HG02970 (cell line): ENCODE measurements at regions not wholly inside any gene's neighbourhood (a gene's known extent, or its start where the extent isn't known, plus 50 kb on each side); places are given as distances from the start of the nearest gene placed in this dataset.
"Not testable (repeated sequence)": the region's sequence is repeated elsewhere in the genome, so short reads cannot be mapped to it uniquely, and the experiment has no call there.

ENCODE experiments used
- ATAC-seq: cut with Tn5 transposase; IDR thresholded peaks from one replicate; pipeline ENCODE4 v1.9.1; 2021; ENCODE audit warnings: mild to moderate bottlenecking, moderate library complexity, moderate number of reproducible peaks; ENCODE audit not compliant: unreplicated experiment, low FRiP score

GRCh38 chr4:15332377-15332776, 95.5 kb upstream of the C1QTNF7 start:
- ATAC-seq = no peak

GRCh38 chr4:15333692-15334633, 93.9 kb upstream of the C1QTNF7 start:
- ATAC-seq = no peak

- no peak for ATAC-seq
These were observed 91.2 kb upstream of the C1QTNF7 start for GRCh38 chr4:15336410-15337167.

GRCh38 chr4:15337168-15337657, 90.6 kb upstream of the C1QTNF7 start:
- not testable (repeated sequence) for ATAC-seq

GRCh38 chr4:15339737-15340136, 88.1 kb upstream of the C1QTNF7 start:
- no peak for ATAC-seq

GRCh38 chr4:15340332-15340731, 87.5 kb upstream of the C1QTNF7 start:
- no peak for ATAC-seq

- ATAC-seq = no peak
These were observed 86.7 kb upstream of the C1QTNF7 start for GRCh38 chr4:15340902-15341732.

- no peak for ATAC-seq
These were observed 86.0 kb upstream of the C1QTNF7 start for GRCh38 chr4:15341733-15342300.

- no peak for ATAC-seq
These were observed 84.8 kb upstream of the C1QTNF7 start for GRCh38 chr4:15343000-15343399.

- no peak for ATAC-seq
These were observed 84.3 kb upstream of the C1QTNF7 start for GRCh38 chr4:15343581-15343980.

GRCh38 chr4:15344041-15344440, 83.8 kb upstream of the C1QTNF7 start:
- ATAC-seq = no peak

- ATAC-seq = no peak
These were observed 82.7 kb upstream of the C1QTNF7 start for GRCh38 chr4:15345134-15345533.

- no peak for ATAC-seq
These were observed 79.6 kb upstream of the C1QTNF7 start for GRCh38 chr4:15348236-15348635.

- ATAC-seq = no peak
These were observed 79.1 kb upstream of the C1QTNF7 start for GRCh38 chr4:15348695-15349094.

- no peak for ATAC-seq
These were observed 78.3 kb upstream of the C1QTNF7 start for GRCh38 chr4:15349531-15349935.

GRCh38 chr4:15349965-15350364, 77.9 kb upstream of the C1QTNF7 start:
- ATAC-seq = no peak

GRCh38 chr4:15352524-15352923, 75.3 kb upstream of the C1QTNF7 start:
- no peak for ATAC-seq

- ATAC-seq = no peak
These were observed 74.6 kb upstream of the C1QTNF7 start for GRCh38 chr4:15353207-15353606.

GRCh38 chr4:15354371-15355297, 73.2 kb upstream of the C1QTNF7 start:
- no peak for ATAC-seq
